Astrocyte (in vitro differentiated cells and primary cell): ENCODE measurements at regions not wholly inside any gene's neighbourhood (a gene's known extent, or its start where the extent isn't known, plus 50 kb on each side); places are given as distances from the start of the nearest gene placed in this dataset.

Experiments
- DNase-seq: peaks from one replicate; pipeline ENCODE4 v3.0.0-alpha.2; 2010; ENCODE audit warnings: low read depth
- FAIRE-seq: peaks from 2 replicates; lab custom pipeline; 2011; peaks lifted over from hg19 to GRCh38; lab: Jason Lieb, UNC
- H2AFZ ChIP-seq: 2 replicates; pipeline ENCODE4 v1.6.0; 2012; ENCODE audit warnings: low read depth, low read length, inconsistent platforms
- H3K27ac ChIP-seq: 2 replicates; pipeline ENCODE4 v1.5.1; 2011; ENCODE audit warnings: low read depth, low read length, inconsistent platforms
- H3K27me3 ChIP-seq: 2 replicates; pipeline ENCODE4 v1.6.0; 2011; ENCODE audit warnings: low read length, inconsistent platforms; ENCODE audit not compliant: insufficient read depth
- H3K36me3 ChIP-seq: 2 replicates; pipeline ENCODE4 v1.5.1; 2011; ENCODE audit warnings: low read length, inconsistent platforms; ENCODE audit not compliant: insufficient read depth
- H3K4me1 ChIP-seq: 2 replicates; pipeline ENCODE4 v1.5.1; 2011; ENCODE audit warnings: low read length, inconsistent platforms; ENCODE audit not compliant: insufficient read depth
- H3K4me2 ChIP-seq: 2 replicates; pipeline ENCODE4 v1.6.0; 2012; ENCODE audit warnings: low read length, inconsistent platforms
- H3K4me3 ChIP-seq: 2 replicates; pipeline ENCODE4 v1.5.1; 2011; ENCODE audit warnings: low read depth, mild to moderate bottlenecking, low read length, inconsistent platforms; ENCODE audit not compliant: insufficient read depth
- H3K79me2 ChIP-seq: 2 replicates; pipeline ENCODE4 v1.6.0; 2012; ENCODE audit warnings: mild to moderate bottlenecking, low read length, inconsistent platforms; ENCODE audit not compliant: insufficient read depth
- H3K9ac ChIP-seq: 2 replicates; pipeline ENCODE4 v1.6.0; 2012; ENCODE audit warnings: mild to moderate bottlenecking, low read length, inconsistent platforms
- H3K9me3 ChIP-seq: 2 replicates; pipeline ENCODE4 v1.5.1; 2012; ENCODE audit warnings: low read depth, mild to moderate bottlenecking, low read length, inconsistent platforms; ENCODE audit not compliant: insufficient read depth
- H4K20me1 ChIP-seq: 2 replicates; pipeline ENCODE4 v1.6.0; 2012; ENCODE audit warnings: low read length, inconsistent platforms; ENCODE audit not compliant: insufficient read depth
- H3K27ac Mint-ChIP-seq: one replicate; pipeline ENCODE4 v1.8.0; 2021; ENCODE audit warnings: mild to moderate bottlenecking, mixed read lengths; ENCODE audit not compliant: unreplicated experiment
- H3K27me3 Mint-ChIP-seq: one replicate; pipeline ENCODE4 v1.8.0; 2021; ENCODE audit warnings: low read depth, mixed read lengths; ENCODE audit not compliant: unreplicated experiment
- H3K36me3 Mint-ChIP-seq: one replicate; pipeline ENCODE4 v1.8.0; 2021; ENCODE audit warnings: low read depth, mixed read lengths; ENCODE audit not compliant: unreplicated experiment
- H3K4me1 Mint-ChIP-seq: one replicate; pipeline ENCODE4 v1.8.0; 2021; ENCODE audit warnings: low read depth, mixed read lengths; ENCODE audit not compliant: unreplicated experiment
- H3K4me3 Mint-ChIP-seq: one replicate; pipeline ENCODE4 v1.8.0; 2021; ENCODE audit warnings: mild to moderate bottlenecking, moderate library complexity, mixed read lengths; ENCODE audit not compliant: unreplicated experiment
- H3K9me3 Mint-ChIP-seq: one replicate; pipeline ENCODE4 v1.8.0; 2021; ENCODE audit warnings: mild to moderate bottlenecking, mixed read lengths; ENCODE audit not compliant: unreplicated experiment
- EZH2 ChIP-seq: IDR thresholded peaks from 2 replicates; pipeline ENCODE4 v1.6.1; 2012; ENCODE audit warnings: mild to moderate bottlenecking, low read length, inconsistent platforms; ENCODE audit not compliant: insufficient read depth
- TF ChIP-seq, protein P1 (sequence below): IDR thresholded peaks from 2 replicates; pipeline ENCODE4 v1.5.1; 2011; ENCODE audit warnings: low read depth, mild to moderate bottlenecking, inconsistent platforms, low read length, moderate library complexity; ENCODE audit not compliant: insufficient read depth

DNA sequence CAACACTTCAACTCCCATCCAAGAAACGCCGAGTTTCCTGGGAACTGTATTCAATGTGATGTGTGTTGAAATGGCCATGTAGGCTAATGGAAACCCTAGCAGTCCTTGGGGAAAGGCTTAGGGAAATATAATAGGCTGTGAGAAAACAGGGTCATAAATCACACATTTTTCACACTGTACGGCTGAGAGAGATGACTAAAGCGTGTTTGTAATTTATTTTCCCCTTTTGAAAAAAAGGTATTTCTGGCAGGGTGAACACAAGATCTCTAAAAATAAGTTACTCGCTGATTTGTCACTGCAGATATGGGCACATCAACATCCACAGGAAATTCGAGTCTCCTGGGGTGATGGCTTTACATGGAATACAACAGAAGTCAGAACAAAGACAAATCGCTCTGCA lies 109.6 kb upstream of the ST6GAL2 start:
- Mint-ChIP-seq H3K27me3 (peaks cover 20% of the 10 kb centered on the region), H3K4me3 (no peak overlapping the region), H3K36me3 (peaks cover 4% of the 10 kb centered on the region), H3K4me1 (peaks cover 17% of the 10 kb centered on the region), H3K9me3 (peaks cover 7% of the 10 kb centered on the region), H3K27ac (no peak overlapping the region)
- FAIRE-seq, result peak; percentile 71
- Histone ChIP-seq H3K79me2 (no peaks in the 10 kb centered on the region), H4K20me1 (no peaks in the 10 kb centered on the region), H3K4me1 (peaks cover 14% of the 10 kb centered on the region), H3K27me3 (no peaks in the 10 kb centered on the region), H3K9ac (no peak overlapping the region), H3K4me2 (peak overlapping the region; percentile 40), H2AFZ (no peak overlapping the region), H3K27ac (peak overlapping the region; percentile 49), H3K4me3 (no peak overlapping the region), H3K9me3 (no peaks in the 10 kb centered on the region), H3K36me3 (no peaks in the 10 kb centered on the region)
- DNase-seq, result peak; percentile 47
- TF ChIP-seq, protein P1, sequence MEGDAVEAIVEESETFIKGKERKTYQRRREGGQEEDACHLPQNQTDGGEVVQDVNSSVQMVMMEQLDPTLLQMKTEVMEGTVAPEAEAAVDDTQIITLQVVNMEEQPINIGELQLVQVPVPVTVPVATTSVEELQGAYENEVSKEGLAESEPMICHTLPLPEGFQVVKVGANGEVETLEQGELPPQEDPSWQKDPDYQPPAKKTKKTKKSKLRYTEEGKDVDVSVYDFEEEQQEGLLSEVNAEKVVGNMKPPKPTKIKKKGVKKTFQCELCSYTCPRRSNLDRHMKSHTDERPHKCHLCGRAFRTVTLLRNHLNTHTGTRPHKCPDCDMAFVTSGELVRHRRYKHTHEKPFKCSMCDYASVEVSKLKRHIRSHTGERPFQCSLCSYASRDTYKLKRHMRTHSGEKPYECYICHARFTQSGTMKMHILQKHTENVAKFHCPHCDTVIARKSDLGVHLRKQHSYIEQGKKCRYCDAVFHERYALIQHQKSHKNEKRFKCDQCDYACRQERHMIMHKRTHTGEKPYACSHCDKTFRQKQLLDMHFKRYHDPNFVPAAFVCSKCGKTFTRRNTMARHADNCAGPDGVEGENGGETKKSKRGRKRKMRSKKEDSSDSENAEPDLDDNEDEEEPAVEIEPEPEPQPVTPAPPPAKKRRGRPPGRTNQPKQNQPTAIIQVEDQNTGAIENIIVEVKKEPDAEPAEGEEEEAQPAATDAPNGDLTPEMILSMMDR, result no peak
- TF ChIP-seq EZH2, result no peak

DNA sequence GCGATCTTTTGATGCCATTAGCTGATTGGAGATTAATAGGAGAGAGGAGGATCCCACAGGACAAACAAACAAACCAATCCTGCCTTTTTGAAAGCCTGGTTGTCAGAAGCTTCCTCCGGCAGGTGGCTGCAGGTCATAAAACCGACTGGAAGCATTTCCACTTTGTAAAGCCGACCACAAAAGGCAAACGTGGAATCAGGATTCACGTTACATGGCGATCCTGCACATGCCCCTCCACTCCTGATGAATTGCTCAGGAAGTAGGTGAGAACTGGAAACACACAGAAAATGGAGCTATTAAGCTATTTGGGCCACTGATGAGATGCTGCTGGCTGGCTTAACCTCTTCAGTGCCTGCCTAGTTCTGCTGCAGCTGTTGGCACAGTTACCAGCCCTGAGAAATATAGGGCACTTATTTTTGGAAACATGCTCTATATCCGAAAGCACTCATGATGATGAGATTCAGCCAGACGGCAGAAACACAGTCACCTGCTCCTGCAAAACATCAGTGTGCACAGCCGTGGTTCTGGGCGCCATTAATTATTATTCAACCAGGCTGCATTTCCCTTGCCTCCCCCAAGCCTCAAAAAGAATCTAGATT lies 110.3 kb upstream of the ST6GAL2 start:
- Histone ChIP-seq H3K9me3 (no peaks in the 10 kb centered on the region), H3K27ac (no peak overlapping the region), H3K4me2 (peak overlapping the region; percentile 40), H3K79me2 (no peaks in the 10 kb centered on the region), H3K4me3 (no peak overlapping the region), H4K20me1 (no peaks in the 10 kb centered on the region), H3K27me3 (no peaks in the 10 kb centered on the region), H3K4me1 (peaks cover 10% of the 10 kb centered on the region), H3K36me3 (no peaks in the 10 kb centered on the region), H2AFZ (no peak overlapping the region), H3K9ac (no peak overlapping the region)
- no peak for TF ChIP-seq EZH2
- H3K4me1 Mint-ChIP-seq, result peaks cover 14% of the 10 kb centered on the region
- H3K36me3 Mint-ChIP-seq, result peaks cover 4% of the 10 kb centered on the region
- H3K9me3 Mint-ChIP-seq, result peaks cover 7% of the 10 kb centered on the region
- DNase-seq, result no peak
- no peak overlapping the region for H3K4me3 Mint-ChIP-seq
- H3K27me3 Mint-ChIP-seq, result peaks cover 20% of the 10 kb centered on the region
- H3K27ac Mint-ChIP-seq, result no peak overlapping the region
- FAIRE-seq, result no peak

DNA sequence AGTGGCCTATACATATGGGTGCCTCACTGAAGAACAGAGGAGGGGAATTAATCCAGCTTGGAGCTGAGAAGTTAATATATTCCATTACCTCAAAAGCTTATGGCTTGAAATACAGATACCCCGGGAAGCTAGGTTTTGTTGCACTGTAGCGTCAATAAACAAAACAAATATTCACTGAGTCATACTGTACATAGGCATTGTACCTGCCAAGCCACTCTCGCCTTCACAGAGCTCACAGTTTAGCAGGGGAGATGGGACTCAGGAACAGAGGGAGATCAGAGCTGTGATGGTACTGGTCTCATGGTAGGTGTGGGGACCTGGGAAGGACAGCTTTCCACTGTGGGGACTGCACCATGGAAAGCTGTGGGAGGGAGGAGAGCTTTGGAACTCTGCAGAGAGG lies 111.2 kb upstream of the ST6GAL2 start:
- H4K20me1 ChIP-seq, result no peaks in the 10 kb centered on the region
- TF ChIP-seq EZH2, result no peak
- TF ChIP-seq, protein P1, result no peak
- no peak overlapping the region for H3K27ac Mint-ChIP-seq
- no peak overlapping the region for H3K4me3 Mint-ChIP-seq
- H3K4me2 ChIP-seq, result no peak overlapping the region
- peaks cover 4% of the 10 kb centered on the region for H3K9me3 Mint-ChIP-seq
- no peaks in the 10 kb centered on the region for H3K27me3 ChIP-seq
- no peak for DNase-seq
- peaks cover 20% of the 10 kb centered on the region for H3K27me3 Mint-ChIP-seq
- H3K4me1 Mint-ChIP-seq, result peaks cover 11% of the 10 kb centered on the region
- H3K4me1 ChIP-seq, result peaks cover 19% of the 10 kb centered on the region
- peaks cover 2% of the 10 kb centered on the region for H3K36me3 Mint-ChIP-seq
- no peaks in the 10 kb centered on the region for H3K9me3 ChIP-seq
- H3K9ac ChIP-seq, result no peak overlapping the region
- no peak overlapping the region for H3K27ac ChIP-seq
- H2AFZ ChIP-seq, result no peak overlapping the region
- no peak for FAIRE-seq
- no peaks in the 10 kb centered on the region for H3K36me3 ChIP-seq
- H3K79me2 ChIP-seq, result no peaks in the 10 kb centered on the region
- H3K4me3 ChIP-seq, result no peak overlapping the region
